Mesenchymal stem cell (in vitro differentiated cells and primary cell): ENCODE measurements at regions not wholly inside any gene's neighbourhood (a gene's known extent, or its start where the extent isn't known, plus 50 kb on each side); places are given as distances from the start of the nearest gene placed in this dataset.

Experiments used
- DNase-seq: peaks from one replicate; pipeline ENCODE4 v3.0.0-alpha.2; 2013
- H2AFZ ChIP-seq: one replicate; pipeline ENCODE4 v1.6.1; 2013; ENCODE audit warnings: low read depth, mild to moderate bottlenecking, control low read depth, inconsistent platforms, low read length, moderate library complexity
- H2AK5ac ChIP-seq: 2 replicates; pipeline ENCODE4 v1.6.1; 2013; ENCODE audit warnings: low read length, moderate library complexity, mild to moderate bottlenecking, inconsistent platforms; ENCODE audit not compliant: severe bottlenecking
- H2BK120ac ChIP-seq: one replicate; pipeline ENCODE4 v1.6.1; 2013; ENCODE audit warnings: low read depth, mild to moderate bottlenecking, inconsistent platforms, low read length, moderate library complexity
- H2BK12ac ChIP-seq, 2 experiments: one replicate each; pipeline ENCODE4 v1.6.1; 2013; ENCODE audit warnings: inconsistent platforms in 2 of 2, low read length in 2 of 2, mild to moderate bottlenecking in 2 of 2, moderate library complexity in 2 of 2, control low read depth in 1 of 2
- H2BK15ac ChIP-seq: one replicate; pipeline ENCODE4 v1.6.1; 2013; ENCODE audit warnings: mild to moderate bottlenecking, low read depth, inconsistent platforms; ENCODE audit not compliant: poor library complexity, severe bottlenecking
- H2BK5ac ChIP-seq: 2 replicates; pipeline ENCODE4 v1.6.1; 2013; ENCODE audit warnings: low read depth, mild to moderate bottlenecking, low read length, control low read depth, inconsistent platforms; ENCODE audit not compliant: poor library complexity, severe bottlenecking
- H3K14ac ChIP-seq, 2 experiments: one replicate each; pipeline ENCODE4 v1.6.1; 2013; ENCODE audit warnings: inconsistent platforms in 2 of 2, low read length in 2 of 2, control low read depth in 1 of 2, mild to moderate bottlenecking in 1 of 2, moderate library complexity in 1 of 2
- H3K18ac ChIP-seq, 2 experiments: one replicate each; pipeline ENCODE4 v1.6.1; 2013; ENCODE audit warnings: inconsistent platforms in 2 of 2, low read length in 2 of 2, control low read depth in 1 of 2, low read depth in 1 of 2, mild to moderate bottlenecking in 1 of 2
- H3K23ac ChIP-seq, 2 experiments: one replicate each; pipeline ENCODE4 v1.6.1; 2013; ENCODE audit warnings: inconsistent platforms in 2 of 2, low read length in 2 of 2, mild to moderate bottlenecking in 2 of 2, moderate library complexity in 2 of 2, control low read depth in 1 of 2
- H3K27ac ChIP-seq: 2 replicates; pipeline ENCODE4 v1.5.1; 2013; ENCODE audit warnings: mild to moderate bottlenecking, moderate library complexity, low read length, control low read depth, inconsistent platforms; ENCODE audit not compliant: poor library complexity, severe bottlenecking
- H3K27me3 ChIP-seq, 2 experiments: 2 replicates each; pipeline versions ENCODE4 v1.6.1 to v1.7.0; 2013; ENCODE audit warnings: low read length in 2 of 2, mild to moderate bottlenecking in 2 of 2, moderate library complexity in 2 of 2, control low read depth in 1 of 2, inconsistent platforms in 1 of 2; ENCODE audit not compliant: control insufficient read depth in 1 of 2, insufficient read depth in 1 of 2
- H3K36me3 ChIP-seq, 2 experiments: 2 replicates each; pipeline versions ENCODE4 v1.6.1 to v1.7.0; 2013; ENCODE audit warnings: low read length in 2 of 2, control low read depth in 1 of 2, inconsistent platforms in 1 of 2, low read depth in 1 of 2, mild to moderate bottlenecking in 1 of 2; ENCODE audit not compliant: insufficient read depth in 2 of 2, control insufficient read depth in 1 of 2
- H3K4ac ChIP-seq, 2 experiments: one replicate each; pipeline ENCODE4 v1.6.1; 2013; ENCODE audit warnings: inconsistent platforms in 2 of 2, low read length in 2 of 2, mild to moderate bottlenecking in 2 of 2, moderate library complexity in 2 of 2, control low read depth in 1 of 2, low read depth in 1 of 2
- H3K4me1 ChIP-seq: 2 replicates; pipeline ENCODE4 v1.6.1; 2013; ENCODE audit warnings: low read depth, low read length, control low read depth; ENCODE audit not compliant: control insufficient read depth, insufficient read depth
- H3K4me2 ChIP-seq: 2 replicates; pipeline ENCODE4 v1.6.1; 2013; ENCODE audit warnings: low read length, mild to moderate bottlenecking, inconsistent platforms; ENCODE audit not compliant: poor library complexity, severe bottlenecking
- H3K4me3 ChIP-seq, 2 experiments: 2 replicates each; pipeline versions ENCODE4 v1.5.1 to v1.7.0; 2013; ENCODE audit warnings: low read length in 2 of 2, mild to moderate bottlenecking in 2 of 2, control low read depth in 1 of 2, low read depth in 1 of 2; ENCODE audit not compliant: insufficient read depth in 1 of 2
- H3K79me1 ChIP-seq: replicated peaks from 2 replicates; pipeline ENCODE4 v1.6.1; 2013; ENCODE audit warnings: mild to moderate bottlenecking, control low read depth, low read length, inconsistent platforms; ENCODE audit not compliant: poor library complexity, severe bottlenecking
- H3K9ac ChIP-seq: 2 replicates; pipeline ENCODE4 v1.7.0; 2013; ENCODE audit warnings: mild to moderate bottlenecking, low read length, moderate library complexity
- H3K9me3 ChIP-seq: 2 replicates; pipeline ENCODE4 v1.7.0; 2013; ENCODE audit warnings: mild to moderate bottlenecking, low read length; ENCODE audit not compliant: control insufficient read depth
- H4K8ac ChIP-seq: one replicate; pipeline ENCODE4 v1.6.1; 2013; ENCODE audit warnings: inconsistent platforms, mild to moderate bottlenecking, low read length, moderate library complexity
- H4K91ac ChIP-seq: one replicate; pipeline ENCODE4 v1.6.1; 2013; ENCODE audit warnings: mild to moderate bottlenecking, low read length, inconsistent platforms
- WGBS: methylation state at CpG from one replicate; pipeline ENCODE4 v1.1.7; 2013; ENCODE audit warnings: mixed read lengths; 5-methylcytosine and 5-hydroxymethylcytosine counted together

GRCh38 chr17:69909389-69909788, 165.6 kb upstream of the KCNJ16 start:
- no peak overlapping the region for H3K4ac ChIP-seq
- H2BK12ac ChIP-seq: no peak overlapping the region
- H3K36me3 ChIP-seq: no peaks in the 10 kb centered on the region
- no peaks in the 10 kb centered on the region for H3K27me3 ChIP-seq
- no peaks in the 10 kb centered on the region for H3K4me1 ChIP-seq
- no peak for DNase-seq
- H3K4me3 ChIP-seq: no peak overlapping the region
- no peaks in the 10 kb centered on the region for H3K9me3 ChIP-seq
- H3K18ac ChIP-seq: no peak overlapping the region
- no peak overlapping the region for H4K8ac ChIP-seq
- no peak overlapping the region for H3K27ac ChIP-seq
- H2BK120ac ChIP-seq: no peak overlapping the region
- no peak overlapping the region for H3K23ac ChIP-seq
- no peak overlapping the region for H2BK15ac ChIP-seq
- H3K9ac ChIP-seq: no peak overlapping the region
- no peak overlapping the region for H2AFZ ChIP-seq
- H2AK5ac ChIP-seq: no peak overlapping the region
- H4K91ac ChIP-seq: no peak overlapping the region
- H3K14ac ChIP-seq: no peak overlapping the region
- no peak overlapping the region for H3K4me2 ChIP-seq
- no peak overlapping the region for H2BK5ac ChIP-seq
- H3K79me1 ChIP-seq: no peaks in the 10 kb centered on the region

- H2BK120ac ChIP-seq: no peak overlapping the region
- no peak overlapping the region for H3K4ac ChIP-seq
- no peak overlapping the region for H2AK5ac ChIP-seq
- no peaks in the 10 kb centered on the region for H3K4me1 ChIP-seq
- no peak overlapping the region for H3K27ac ChIP-seq
- H3K9me3 ChIP-seq: no peaks in the 10 kb centered on the region
- H3K18ac ChIP-seq: peak overlapping the region in 1 of 2 experiments; percentile 12
- H4K91ac ChIP-seq: no peak overlapping the region
- H3K9ac ChIP-seq: peak overlapping the region; percentile 84
- H4K8ac ChIP-seq: no peak overlapping the region
- H2BK12ac ChIP-seq: no peak overlapping the region
- no peak overlapping the region for H2BK5ac ChIP-seq
- no peak overlapping the region for H2BK15ac ChIP-seq
- H2AFZ ChIP-seq: no peak overlapping the region
- H3K79me1 ChIP-seq: no peaks in the 10 kb centered on the region
- no peak overlapping the region for H3K4me2 ChIP-seq
- H3K27me3 ChIP-seq: no peaks in the 10 kb centered on the region
- H3K4me3 ChIP-seq: peak overlapping the region in 1 of 2 experiments; percentile 70
- 100% methylated on average over 2 of the region's 3 CpGs for WGBS
- H3K23ac ChIP-seq: no peak overlapping the region
- H3K14ac ChIP-seq: no peak overlapping the region
- no peaks in the 10 kb centered on the region for H3K36me3 ChIP-seq
- no peak for DNase-seq
These were observed 162.2 kb upstream of the KCNJ16 start for GRCh38 chr17:69912805-69913204.

GRCh38 chr17:69913216-69913615, 161.8 kb upstream of the KCNJ16 start:
- WGBS: 97% methylated on average over 2 of the region's 2 CpGs
- H2BK12ac ChIP-seq: no peak overlapping the region
- no peak overlapping the region for H3K23ac ChIP-seq
- H2BK120ac ChIP-seq: no peak overlapping the region
- H4K8ac ChIP-seq: no peak overlapping the region
- H3K4me1 ChIP-seq: no peaks in the 10 kb centered on the region
- H3K27me3 ChIP-seq: no peaks in the 10 kb centered on the region
- H3K9ac ChIP-seq: peak overlapping the region; percentile 84
- no peaks in the 10 kb centered on the region for H3K9me3 ChIP-seq
- no peaks in the 10 kb centered on the region for H3K36me3 ChIP-seq
- H2BK5ac ChIP-seq: no peak overlapping the region
- no peak overlapping the region for H2AK5ac ChIP-seq
- H3K14ac ChIP-seq: no peak overlapping the region
- H3K18ac ChIP-seq: peak overlapping the region in 1 of 2 experiments; percentile 12
- H3K79me1 ChIP-seq: no peaks in the 10 kb centered on the region
- H4K91ac ChIP-seq: no peak overlapping the region
- no peak overlapping the region for H2AFZ ChIP-seq
- H3K4me2 ChIP-seq: no peak overlapping the region
- no peak overlapping the region for H2BK15ac ChIP-seq
- peak overlapping the region in 1 of 2 experiments; percentile 70 for H3K4me3 ChIP-seq
- H3K4ac ChIP-seq: no peak overlapping the region
- H3K27ac ChIP-seq: no peak overlapping the region
- DNase-seq: peak; percentile 8

GRCh38 chr17:69913616-69914015, 161.4 kb upstream of the KCNJ16 start:
- Histone ChIP-seq H4K91ac (no peak overlapping the region), H3K4me3 (peak overlapping the region in 1 of 2 experiments; percentile 70), H3K18ac (no peak overlapping the region), H2AFZ (no peak overlapping the region), H2BK120ac (no peak overlapping the region), H3K23ac (no peak overlapping the region), H3K36me3 (no peaks in the 10 kb centered on the region), H3K9ac (peak overlapping the region; percentile 84), H2BK5ac (no peak overlapping the region), H3K4me2 (no peak overlapping the region), H3K14ac (no peak overlapping the region), H3K4ac (no peak overlapping the region), H3K4me1 (no peaks in the 10 kb centered on the region), H2BK15ac (no peak overlapping the region), H2BK12ac (no peak overlapping the region), H4K8ac (no peak overlapping the region), H3K27ac (no peak overlapping the region), H3K79me1 (no peaks in the 10 kb centered on the region), H2AK5ac (no peak overlapping the region), H3K9me3 (no peaks in the 10 kb centered on the region), H3K27me3 (no peaks in the 10 kb centered on the region)
- no peak for DNase-seq
- 91% methylated on average over 2 of the region's 2 CpGs for WGBS
